Peyer's patch (tissue), 4 donors: ENCODE measurements at regions not wholly inside any gene's neighbourhood (a gene's known extent, or its start where the extent isn't known, plus 50 kb on each side); places are given as distances from the start of the nearest gene placed in this dataset.
"Not testable (repeated sequence)": the region's sequence is repeated elsewhere in the genome, so short reads cannot be mapped to it uniquely, and the experiment has no call there.

ENCODE experiments used
- DNase-seq, 3 donors: peaks; one replicate each; pipeline ENCODE4 v3.0.0-alpha.2; 2017 to 2019
- H3K27ac ChIP-seq, 4 donors: fragments of 200-600 bp; sonication (generic); one replicate each; pipeline ENCODE4 v1.5.1; 2016 to 2019
- H3K27me3 ChIP-seq, 2 donors: fragments of 200-600 bp; sonication (generic); one replicate each; pipeline ENCODE4 v1.5.1; 2019
- H3K36me3 ChIP-seq, 3 donors: fragments of 200-600 bp; sonication (generic); one replicate each; pipeline ENCODE4 v1.5.1; 2016 to 2019
- H3K4me1 ChIP-seq, 4 donors: fragments of 200-600 bp; sonication (generic); one replicate each; pipeline ENCODE4 v1.5.1; 2016 to 2019
- H3K4me3 ChIP-seq, 4 donors: fragments of 200-600 bp; sonication (generic); 1 replicate in 3 of 4; 2 replicates in 1 of 4; pipeline ENCODE4 v1.5.1; 2016 to 2019; ENCODE audit warnings: mild to moderate bottlenecking in 1 of 4
- H3K9me3 ChIP-seq, 4 donors: fragments of 200-600 bp; sonication (generic); one replicate each; pipeline ENCODE4 v1.5.1; 2016 to 2019; ENCODE audit warnings: mild to moderate bottlenecking in 1 of 4
- CTCF ChIP-seq, 6 experiments: fragments of 450-650 bp in 4 of 6; fragments of 200-600 bp in 2 of 6; sonication (generic) in 1 of 6; IDR thresholded peaks; one replicate each; pipeline ENCODE4 v1.5.1; 2017 to 2019; ENCODE audit warnings: antibody characterized with exemption in 6 of 6, mild to moderate bottlenecking in 3 of 6, moderate library complexity in 1 of 6
- POLR2A ChIP-seq, 2 donors: fragments of 450-650 bp; IDR thresholded peaks; one replicate each; pipeline ENCODE4 v1.5.1; 2017; ENCODE audit warnings: antibody characterized with exemption in 2 of 2, mild to moderate bottlenecking in 2 of 2, moderate library complexity in 2 of 2

- DNase-seq: no peak
- H3K4me3 ChIP-seq: no peak overlapping the region
- H3K4me1 ChIP-seq: no peaks in the 10 kb centered on the region
- no peaks in the 10 kb centered on the region for H3K36me3 ChIP-seq
- H3K27me3 ChIP-seq: no peaks in the 10 kb centered on the region
- H3K9me3 ChIP-seq: no peaks in the 10 kb centered on the region
- H3K27ac ChIP-seq: no peak overlapping the region
- no peak for TF ChIP-seq CTCF (IDR thresholded peaks at IDR 0.05)
- TF ChIP-seq POLR2A (IDR thresholded peaks at IDR 0.05): no peak
These were observed 312.5 kb downstream of the PPP1R3A start for GRCh38 chr7:113606325-113606724.

- not testable (repeated sequence) for H3K27me3 ChIP-seq, H3K4me1 ChIP-seq, DNase-seq, H3K27ac ChIP-seq, H3K9me3 ChIP-seq, H3K36me3 ChIP-seq, H3K4me3 ChIP-seq
These were observed 318.4 kb downstream of the PPP1R3A start for GRCh38 chr7:113600428-113600827.

- not testable (repeated sequence) for H3K27ac ChIP-seq, DNase-seq, H3K4me1 ChIP-seq, H3K36me3 ChIP-seq, H3K27me3 ChIP-seq, H3K4me3 ChIP-seq, H3K9me3 ChIP-seq
These were observed 325.4 kb downstream of the PPP1R3A start for GRCh38 chr7:113593455-113593854.

DNA sequence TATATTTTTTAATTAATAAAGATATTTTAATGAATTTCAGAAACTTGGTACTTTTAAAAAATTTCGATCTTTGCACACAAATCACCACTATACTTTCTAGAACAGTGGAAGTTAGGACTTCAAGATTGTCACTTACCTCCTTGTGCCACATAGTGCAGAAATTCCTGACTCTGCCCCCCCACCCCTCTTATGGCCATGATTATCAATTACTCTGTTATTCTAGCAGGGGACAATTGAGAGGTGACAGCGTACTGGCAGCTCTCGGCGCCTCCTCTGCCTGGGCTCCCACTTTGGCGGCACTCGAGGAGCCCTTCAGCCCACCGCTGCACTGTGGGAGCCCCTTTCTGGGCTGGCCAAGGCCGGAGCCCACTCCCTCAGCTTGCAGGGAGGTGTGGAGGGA lies 325.9 kb downstream of the PPP1R3A start:
- not testable (repeated sequence) for H3K9me3 ChIP-seq, H3K4me3 ChIP-seq, H3K36me3 ChIP-seq, DNase-seq, H3K27me3 ChIP-seq, H3K4me1 ChIP-seq, H3K27ac ChIP-seq

- no peaks in the 10 kb centered on the region for H3K4me1 ChIP-seq
- no peak for DNase-seq
These were observed 336.3 kb downstream of the PPP1R3A start for GRCh38 chr7:113582471-113582870.

GRCh38 chr7:113563257-113563656 lies 355.6 kb downstream of the PPP1R3A start:
- H3K4me3 ChIP-seq, H3K27ac ChIP-seq, H3K27me3 ChIP-seq, H3K36me3 ChIP-seq, H3K4me1 ChIP-seq, H3K9me3 ChIP-seq, DNase-seq: not testable (repeated sequence)

More at GRCh38 chr7:113582471-113582870, 336.3 kb downstream of the PPP1R3A start:
- Histone ChIP-seq H3K36me3 (no peaks in the 10 kb centered on the region), H3K27me3 (no peaks in the 10 kb centered on the region), H3K9me3 (no peaks in the 10 kb centered on the region), H3K27ac (no peak overlapping the region), H3K4me3 (no peak overlapping the region)
- TF ChIP-seq CTCF (IDR thresholded peaks at IDR 0.05) (no peak), POLR2A (IDR thresholded peaks at IDR 0.05) (no peak)

DNA sequence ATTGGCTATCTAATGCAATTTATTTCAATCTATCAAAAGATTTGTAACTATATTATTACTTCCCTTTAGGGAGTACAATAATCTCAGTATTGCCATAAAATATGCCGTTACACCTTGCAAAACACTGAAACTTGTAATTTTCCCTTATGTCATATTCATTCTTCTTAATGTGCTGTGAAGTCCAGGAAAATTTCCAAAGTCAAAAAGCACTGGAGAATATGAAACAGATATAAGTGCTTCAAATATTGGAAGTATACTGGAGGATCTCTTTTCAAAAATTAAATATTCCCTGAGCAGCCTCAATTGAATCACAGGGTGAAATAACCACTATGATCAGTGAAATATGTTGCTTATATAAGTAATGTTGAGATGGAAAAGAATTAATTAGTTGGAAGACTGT lies 356.0 kb downstream of the PPP1R3A start:
- H3K4me1 ChIP-seq: no peaks in the 10 kb centered on the region
- no peaks in the 10 kb centered on the region for H3K36me3 ChIP-seq
- no peaks in the 10 kb centered on the region for H3K27me3 ChIP-seq
- no peak for DNase-seq
- no peak overlapping the region for H3K4me3 ChIP-seq
- no peak for TF ChIP-seq POLR2A (IDR thresholded peaks at IDR 0.05)
- TF ChIP-seq CTCF (IDR thresholded peaks at IDR 0.05): no peak
- no peaks in the 10 kb centered on the region for H3K9me3 ChIP-seq
- H3K27ac ChIP-seq: no peak overlapping the region

DNA sequence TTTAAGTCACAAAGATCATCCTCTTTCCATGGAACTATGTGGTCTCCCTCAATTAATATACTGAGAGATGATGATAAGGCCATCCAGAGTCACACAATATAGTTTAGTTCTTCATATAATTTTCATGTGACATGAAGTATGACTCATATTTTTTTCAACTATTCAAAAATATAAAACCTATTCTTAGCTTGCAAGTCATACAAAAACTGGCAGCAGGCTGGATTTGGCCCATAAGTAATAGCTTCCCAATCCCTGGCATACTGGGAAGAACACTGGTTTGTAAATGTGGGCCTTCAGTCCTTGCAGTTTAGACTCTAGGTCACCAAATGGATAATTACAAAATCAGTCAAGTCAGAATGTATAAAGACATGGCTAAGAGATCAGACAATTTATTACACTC lies 356.6 kb downstream of the PPP1R3A start:
- Histone ChIP-seq H3K4me1 (no peaks in the 10 kb centered on the region), H3K27me3 (no peaks in the 10 kb centered on the region), H3K36me3 (no peaks in the 10 kb centered on the region), H3K9me3 (no peaks in the 10 kb centered on the region), H3K27ac (no peak overlapping the region), H3K4me3 (no peak overlapping the region)
- TF ChIP-seq POLR2A (IDR thresholded peaks at IDR 0.05) (no peak), CTCF (IDR thresholded peaks at IDR 0.05) (no peak)
- no peak for DNase-seq
